ENCODE measurements at regions not wholly inside any gene's neighbourhood (a gene's known extent, or its start where the extent isn't known, plus 50 kb on each side); places are given as distances from the start of the nearest gene placed in this dataset.

- TF ChIP-seq EZH2 (IDR thresholded peaks at IDR 0.05; ENCODE audit: low read length, missing control alignments) (no peak), CTCF (conservative IDR thresholded peaks at IDR 0.05 in 1 of 2, IDR thresholded peaks at IDR 0.05 in 1 of 2; ENCODE audit: low read depth in 1 of 2, low read length in 2 of 2) (no peak)
Measured at GRCh38 chr16:6949240-6949639, 383.4 kb upstream of the RBFOX1 start.

Data from fibroblast of lung (primary cell).